Nucleus accumbens (tissue), 56 donors: ENCODE measurements at regions not wholly inside any gene's neighbourhood (a gene's known extent, or its start where the extent isn't known, plus 50 kb on each side); places are given as distances from the start of the nearest gene placed in this dataset.

Experiments
- DNase-seq, 56 donors: peaks; one replicate each; lab custom pipeline; 2025; lab: John Stamatoyannopoulos, UW

- DNase-seq, result no peak
Observed at GRCh38 chr16:64829678-64830077, 292.2 kb downstream of the CDH11 start.

GRCh38 chr16:64826374-64826773 lies 295.5 kb downstream of the CDH11 start:
- DNase-seq, result no peak

DNA sequence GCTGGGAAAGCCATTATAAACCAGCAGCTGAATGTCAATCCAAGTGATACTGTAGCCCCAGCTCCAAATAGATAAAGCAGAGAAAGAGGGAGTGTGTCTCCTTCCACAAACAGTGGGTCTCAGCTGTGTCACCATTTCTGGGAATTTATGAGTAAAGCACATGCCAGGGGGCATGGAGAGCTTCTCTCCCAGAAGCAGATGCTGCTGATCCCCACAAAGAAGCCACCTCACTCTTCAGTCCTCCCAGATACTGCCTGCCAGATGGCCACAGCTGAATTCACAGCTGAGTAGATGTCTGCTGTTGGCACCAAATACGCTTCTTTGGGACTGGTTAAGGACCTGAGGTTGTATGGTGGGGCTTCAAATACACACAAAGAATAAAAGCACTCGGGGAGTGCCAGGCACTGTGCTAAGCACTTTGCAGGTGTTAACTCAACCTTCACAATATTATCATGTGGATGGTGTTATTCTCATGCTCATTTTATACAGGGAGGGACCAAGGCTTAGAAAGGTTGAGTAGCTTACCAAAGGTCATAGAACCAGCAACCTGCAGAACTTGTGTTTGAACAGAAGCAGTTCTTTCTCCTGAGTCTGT lies 298.3 kb downstream of the CDH11 start:
- no peak for DNase-seq

- no peak for DNase-seq
Observed at GRCh38 chr16:64809876-64810629, 311.8 kb downstream of the CDH11 start.

GRCh38 chr16:64808474-64808873 lies 313.4 kb downstream of the CDH11 start:
- DNase-seq, result no peak

- no peak for DNase-seq
Observed at GRCh38 chr16:64791756-64792155, 330.1 kb downstream of the CDH11 start.

GRCh38 chr16:64784635-64785034 lies 337.2 kb downstream of the CDH11 start:
- DNase-seq, result no peak

- no peak for DNase-seq
Observed at GRCh38 chr16:64782484-64782883, 339.4 kb downstream of the CDH11 start.

GRCh38 chr16:64780445-64780844 lies 341.4 kb downstream of the CDH11 start:
- DNase-seq, result no peak

DNA sequence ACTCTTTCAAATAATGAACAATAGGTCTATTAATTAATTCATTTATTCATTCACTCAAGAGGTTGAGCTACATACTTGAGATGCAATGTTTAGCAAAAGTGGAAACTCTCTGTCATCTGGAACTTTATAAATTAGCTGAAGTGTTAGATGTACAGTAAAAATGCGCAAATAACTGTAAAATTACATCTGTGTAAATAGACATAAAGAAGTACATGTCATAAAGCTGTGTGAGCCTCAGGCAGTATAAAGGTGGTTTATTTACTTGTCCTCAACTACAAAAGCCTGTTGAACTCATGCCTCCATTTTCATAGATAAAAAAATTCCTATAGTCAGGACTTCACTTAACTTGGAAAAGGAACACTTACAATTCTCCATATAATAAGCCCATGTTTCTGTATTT lies 343.1 kb downstream of the CDH11 start:
- DNase-seq, result no peak

GRCh38 chr16:64773638-64774037 lies 348.2 kb downstream of the CDH11 start:
- DNase-seq, result no peak

- DNase-seq, result no peak
Observed at GRCh38 chr16:64773184-64773583, 348.7 kb downstream of the CDH11 start.

DNA sequence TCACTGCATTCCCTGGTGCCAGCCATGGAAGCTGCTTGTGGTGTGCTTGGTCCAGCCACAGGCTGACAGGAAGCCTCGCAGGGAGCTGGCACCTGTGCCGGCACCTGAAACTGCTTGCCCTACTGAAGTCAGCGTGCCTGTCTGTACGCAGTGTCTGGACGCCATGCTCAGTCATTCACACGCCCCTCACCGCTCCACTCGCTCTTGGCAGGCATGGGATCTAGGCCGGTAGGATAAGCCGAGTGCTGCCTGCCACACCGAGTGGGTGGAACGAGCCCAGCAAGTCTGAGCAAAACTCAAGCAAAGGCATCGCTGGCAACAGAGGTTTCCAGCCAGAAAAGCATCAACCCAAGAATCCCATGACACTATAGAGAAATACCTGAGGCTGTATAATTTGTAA lies 350.6 kb downstream of the CDH11 start:
- no peak for DNase-seq

DNA sequence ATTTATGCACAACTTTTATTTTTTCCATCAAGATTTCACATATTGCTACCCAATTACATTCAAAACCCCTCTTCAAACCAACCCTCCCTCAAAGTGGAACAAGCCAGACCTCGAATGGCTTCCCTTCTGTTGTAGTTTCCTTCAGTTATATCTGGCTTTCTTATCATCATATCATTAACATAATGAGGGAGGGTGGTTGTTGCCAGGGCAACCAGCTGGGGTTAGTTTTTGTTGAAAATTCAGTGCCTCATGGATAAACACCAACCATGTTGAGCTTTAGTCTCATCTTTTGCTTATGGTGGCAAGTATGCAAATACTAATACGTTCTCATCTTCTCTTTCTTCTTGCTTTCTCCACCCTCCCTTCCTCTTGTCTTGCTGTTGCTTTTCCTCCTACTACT lies 359.7 kb downstream of the CDH11 start:
- no peak for DNase-seq

DNA sequence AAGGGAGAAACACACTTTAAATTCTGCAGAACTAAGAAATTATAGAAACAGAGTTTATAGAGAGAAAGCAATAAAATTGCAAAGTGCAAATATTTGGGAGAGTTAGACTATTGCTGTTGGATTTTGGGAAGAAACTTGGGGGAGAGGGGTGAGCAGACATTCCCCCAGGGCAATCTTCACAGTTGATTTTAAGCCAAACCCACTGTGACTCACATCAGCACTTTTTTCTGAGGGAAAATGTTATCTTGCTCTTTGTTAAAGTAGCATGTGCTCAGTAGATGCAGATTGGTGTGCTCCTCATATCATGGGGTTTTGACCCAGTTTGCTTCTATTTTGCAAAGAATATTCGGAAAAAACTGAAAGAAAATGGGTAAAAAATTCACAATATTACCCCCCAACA lies 367.6 kb downstream of the CDH11 start:
- DNase-seq, result no peak

DNA sequence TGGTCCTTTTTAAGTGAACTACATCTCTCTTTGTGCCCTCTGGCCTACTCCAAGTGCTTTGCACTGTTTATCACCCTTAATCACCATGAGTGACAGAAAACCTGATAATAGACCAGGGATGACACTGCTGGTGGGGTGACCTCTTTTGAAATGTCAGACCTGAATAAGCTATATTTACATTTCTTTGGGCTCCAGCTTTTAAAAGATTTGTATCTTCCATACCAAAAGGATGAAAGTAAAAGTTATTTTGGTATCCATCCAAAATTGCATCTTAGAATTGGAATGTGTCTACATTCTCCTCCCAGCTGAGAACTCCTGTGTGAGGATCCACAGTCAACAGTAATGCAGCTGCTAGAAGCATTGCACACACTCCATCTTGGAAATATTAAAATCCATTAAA lies 370.0 kb downstream of the CDH11 start:
- DNase-seq, result no peak

GRCh38 chr16:64749346-64749745 lies 372.5 kb downstream of the CDH11 start:
- DNase-seq, result no peak

DNA sequence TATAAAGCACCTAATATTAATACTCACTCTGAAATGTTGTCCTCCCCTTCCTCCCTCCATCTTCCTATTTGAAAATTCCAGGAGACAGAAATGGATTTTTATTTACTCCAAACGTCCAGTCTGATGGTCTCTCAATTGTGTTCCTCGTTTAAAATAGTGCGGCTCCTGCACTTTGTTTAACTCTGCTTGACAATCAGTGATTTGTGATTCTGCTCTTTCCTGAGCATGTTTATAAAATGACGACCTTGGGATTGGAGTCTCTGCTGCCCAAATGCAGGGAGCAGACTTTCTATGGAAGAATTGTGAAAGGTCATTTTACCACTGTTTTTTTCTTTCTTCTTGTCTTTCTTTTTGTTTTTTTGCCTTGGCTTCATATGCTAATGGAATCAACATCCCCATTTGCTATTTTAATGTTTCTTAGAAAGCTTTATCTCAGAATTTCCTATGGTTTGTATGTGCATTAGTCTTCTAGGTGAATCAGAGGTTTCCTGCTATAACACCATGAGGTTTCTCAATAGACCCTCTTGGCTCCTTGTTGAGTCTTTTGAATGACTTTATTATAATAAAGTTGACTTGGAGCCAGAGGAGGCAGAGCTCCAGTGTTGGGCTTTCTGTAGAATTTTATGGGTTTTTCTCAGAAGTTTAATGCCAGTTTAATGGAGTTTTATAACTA lies 376.5 kb downstream of the CDH11 start:
- DNase-seq, result no peak

DNA sequence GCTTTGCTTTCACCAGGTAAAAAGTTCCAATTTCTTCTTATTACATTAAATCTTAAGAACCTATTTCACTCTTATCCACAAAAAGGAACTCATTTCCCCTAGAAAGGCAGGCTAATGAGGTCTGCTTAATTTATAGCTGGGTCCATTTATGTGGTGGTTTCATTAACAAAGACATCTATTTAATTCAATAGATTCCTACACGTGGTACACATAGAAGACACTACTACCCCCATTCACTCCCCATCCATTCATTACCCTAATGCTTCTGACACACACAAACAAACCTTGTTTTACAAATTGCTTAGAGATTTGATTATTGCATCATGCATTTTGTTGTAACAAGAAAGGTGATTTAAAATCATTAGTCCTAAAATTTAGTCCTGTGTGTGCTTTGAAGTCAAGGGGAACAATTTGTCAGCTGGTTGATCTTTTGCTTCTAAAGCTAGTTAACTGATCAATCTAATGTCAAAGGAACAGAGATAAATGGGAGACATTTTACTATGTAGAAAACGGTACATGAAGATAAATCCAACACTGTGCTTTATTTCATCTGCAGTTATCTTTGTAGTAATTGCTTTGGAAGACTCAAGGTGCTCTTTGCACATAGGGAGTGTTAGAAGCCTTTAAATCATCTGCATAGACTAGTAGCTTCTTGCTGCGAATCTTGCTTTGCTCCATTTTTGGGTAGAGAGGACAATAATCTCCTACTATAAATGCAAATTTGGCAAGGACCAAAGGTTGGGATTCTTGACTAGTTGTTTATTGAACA lies 379.2 kb downstream of the CDH11 start:
- DNase-seq, result no peak

- DNase-seq, result no peak
Observed at GRCh38 chr16:64740261-64740660, 381.6 kb downstream of the CDH11 start.

DNA sequence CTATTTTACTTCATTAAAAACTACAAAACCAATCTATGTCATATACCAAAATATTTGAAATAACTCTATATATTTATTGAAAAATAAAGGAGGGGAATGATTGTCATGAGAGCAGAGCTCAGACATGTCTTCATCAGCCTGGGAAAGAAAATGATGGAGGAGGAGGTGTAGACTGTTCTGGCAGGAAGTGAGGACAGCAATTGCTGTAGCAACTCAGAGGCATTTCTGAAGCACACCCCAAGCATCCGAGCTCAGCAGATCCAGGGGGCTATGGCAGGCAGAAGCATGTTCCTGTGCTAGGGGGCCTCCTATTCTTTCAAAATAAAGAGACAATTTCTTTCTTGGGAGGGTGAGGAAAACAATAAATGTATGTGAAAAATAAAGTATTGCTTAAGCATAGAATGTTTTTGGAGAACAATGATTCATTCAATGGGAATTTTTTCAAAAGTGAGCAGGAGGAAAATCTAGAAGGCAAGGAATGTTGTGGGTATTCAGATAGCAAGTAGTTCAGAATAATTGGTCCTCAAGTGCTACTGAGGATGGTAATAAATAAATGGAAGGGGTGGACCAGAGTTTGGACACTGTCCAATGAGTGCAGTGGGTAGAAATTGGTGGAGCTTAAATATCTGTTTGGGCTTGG lies 383.4 kb downstream of the CDH11 start:
- DNase-seq, result no peak
